A549 (cell line): ENCODE measurements at regions not wholly inside any gene's neighbourhood (a gene's known extent, or its start where the extent isn't known, plus 50 kb on each side); places are given as distances from the start of the nearest gene placed in this dataset.
A peak's percentile ranks its signal among the peaks of the same experiment; 100 is the strongest.

Source experiments
- ATAC-seq, 2 experiments: fragments of 200-7000 bp in 1 of 2; fragments of >200 bp in 1 of 2; cut with Nextera tagmentation in 1 of 2; cut with Tn5 transposase in 1 of 2; 3 replicates each; pipeline versions ENCODE4 v1.8.0 to v1.9.1; 2018 to 2020; ENCODE audit warnings: mild to moderate bottlenecking in 1 of 2, moderate library complexity in 1 of 2
- CTCF ChIA-PET: fragments of 300-600 bp; sonication (Branson Sonifier 250); formaldehyde crosslinking; extraction: SDS; loops from one replicate; lab custom pipeline; 2021; ENCODE audit warnings: antibody characterized with exemption, inconsistent platforms; lab: Yijun Ruan, JAX
- POLR2A ChIA-PET: fragments of 350-600 bp; formaldehyde crosslinking; extraction: SDS; loops from one replicate; lab custom pipeline; 2021; ENCODE audit warnings: antibody characterized with exemption, inconsistent platforms; lab: Yijun Ruan, JAX
- DNase-seq, 2 experiments: peaks; one replicate each; pipeline versions ENCODE4 v3.0.0 to v3.0.0-alpha.2; 2011 to 2016; ENCODE audit warnings: low read depth in 1 of 2, low spot score in 1 of 2
- FAIRE-seq: peaks from 2 replicates; lab custom pipeline; 2011; peaks lifted over from hg19 to GRCh38; lab: Jason Lieb, UNC
- H3K27ac ChIP-seq, 2 experiments: fragments of >200 bp; sonication (Bioruptor Twin); formaldehyde crosslinking; 3 replicates each; pipeline ENCODE4 v1.5.1; 2016 to 2017
- H3K4me1 ChIP-seq: fragments of >200 bp; sonication (Bioruptor Twin); formaldehyde crosslinking; 3 replicates; pipeline ENCODE4 v1.6.1; 2016
- H3K4me2 ChIP-seq: fragments of >200 bp; sonication (Bioruptor Twin); formaldehyde crosslinking; 3 replicates; pipeline ENCODE4 v1.6.1; 2016
- H3K4me3 ChIP-seq: fragments of >200 bp; sonication (Bioruptor Twin); formaldehyde crosslinking; 3 replicates; pipeline ENCODE4 v1.5.1; 2016
- H3K9me3 ChIP-seq: fragments of >200 bp; sonication (Bioruptor Twin); formaldehyde crosslinking; 3 replicates; pipeline ENCODE4 v1.6.1; 2016
- BCL3 ChIP-seq: fragments of >200 bp; sonication (Bioruptor Twin); formaldehyde crosslinking; IDR thresholded peaks from 3 replicates; pipeline ENCODE4 v1.6.1; 2016
- BHLHE40 ChIP-seq: IDR thresholded peaks from 2 replicates; pipeline ENCODE4 v1.6.1; 2012; ENCODE audit warnings: low read depth, low read length, inconsistent platforms
- CBX8 ChIP-seq: fragments of 200-600 bp; sonication (generic); IDR thresholded peaks from 2 replicates; pipeline ENCODE4 v1.6.1; 2016
- CEBPB ChIP-seq, 2 experiments: fragments of >200 bp in 1 of 2; sonication (Bioruptor Twin) in 1 of 2; formaldehyde crosslinking in 1 of 2; IDR thresholded peaks; 2 replicates each; pipeline ENCODE4 v1.6.1; 2012 to 2016
- EHF ChIP-seq: fragments of 250-450 bp; sonication (Bioruptor Pico); IDR thresholded peaks from 2 replicates; pipeline ENCODE4 v1.5.0; 2020; ENCODE audit warnings: mild to moderate bottlenecking
- EHMT2 ChIP-seq: fragments of 200-600 bp; sonication (generic); IDR thresholded peaks from 2 replicates; pipeline ENCODE4 v1.6.1; 2016; ENCODE audit warnings: antibody characterized with exemption, low read depth, mild to moderate bottlenecking, moderate library complexity
- EP300 ChIP-seq, 2 experiments: fragments of >200 bp; sonication (Bioruptor Twin); formaldehyde crosslinking; IDR thresholded peaks; 2 replicates in 1 of 2; 3 replicates in 1 of 2; pipeline ENCODE4 v1.6.1; 2016 to 2017
- ESRRA ChIP-seq: fragments of 150-350 bp; IDR thresholded peaks from 2 replicates; pipeline ENCODE4 v1.6.1; 2014; ENCODE audit warnings: mild to moderate bottlenecking, low read length, borderline replicate concordance
- FOSL2 ChIP-seq, 2 experiments: fragments of 450-650 bp in 1 of 2; fragments of >200 bp in 1 of 2; sonication (Bioruptor Twin) in 1 of 2; formaldehyde crosslinking; IDR thresholded peaks; 2 replicates each; pipeline versions ENCODE4 v1.5.0 to v1.6.1; 2016 to 2020; ENCODE audit warnings: mild to moderate bottlenecking in 1 of 2, moderate library complexity in 1 of 2
- FOXS1 ChIP-seq: fragments of 250-450 bp; sonication (Bioruptor Pico); IDR thresholded peaks from 2 replicates; pipeline ENCODE4 v1.5.0; 2020; ENCODE audit warnings: mild to moderate bottlenecking, moderate library complexity
- HEYL ChIP-seq: fragments of 250-450 bp; sonication (Bioruptor Pico); IDR thresholded peaks from 2 replicates; pipeline ENCODE4 v1.8.0; 2021; ENCODE audit warnings: mild to moderate bottlenecking, moderate library complexity
- HOXB13 ChIP-seq: fragments of 250-450 bp; sonication (Bioruptor Pico); IDR thresholded peaks from 2 replicates; pipeline ENCODE4 v1.5.0; 2020; ENCODE audit warnings: low read depth, mild to moderate bottlenecking, moderate library complexity
- JUNB ChIP-seq: fragments of >200 bp; sonication (Bioruptor Twin); formaldehyde crosslinking; IDR thresholded peaks from 2 replicates; pipeline ENCODE4 v1.6.1; 2016
- KDM1A ChIP-seq: fragments of 200-600 bp; sonication (generic); IDR thresholded peaks from 2 replicates; pipeline ENCODE4 v1.6.1; 2016; ENCODE audit warnings: low read depth, mild to moderate bottlenecking
- KDM5A ChIP-seq: fragments of 200-600 bp; sonication (generic); IDR thresholded peaks from 2 replicates; pipeline ENCODE4 v1.6.1; 2016; ENCODE audit warnings: antibody characterized with exemption, mild to moderate bottlenecking
- MAFK ChIP-seq: fragments of 450-650 bp; IDR thresholded peaks from 2 replicates; pipeline ENCODE4 v1.6.1; 2014; ENCODE audit not compliant: partially characterized antibody
- MAX ChIP-seq: IDR thresholded peaks from 2 replicates; pipeline ENCODE4 v1.6.1; 2012
- NFE2L2 ChIP-seq: fragments of 150-350 bp; conservative IDR thresholded peaks from 2 replicates; pipeline ENCODE4 v1.6.1; 2014; ENCODE audit warnings: low read length
- PBX3 ChIP-seq: IDR thresholded peaks from 2 replicates; pipeline ENCODE4 v1.6.1; 2012
- POLR2A ChIP-seq: IDR thresholded peaks from 2 replicates; pipeline ENCODE4 v1.6.1; 2012; ENCODE audit warnings: mild to moderate bottlenecking, low read length
- POLR2AphosphoS2 ChIP-seq: conservative IDR thresholded peaks from 2 replicates; pipeline ENCODE4 v1.6.1; 2012; ENCODE audit warnings: low read length, improper control_type of control experiment, inconsistent platforms
- RCOR1 ChIP-seq: fragments of 150-350 bp; IDR thresholded peaks from 2 replicates; pipeline ENCODE4 v1.6.1; 2014; ENCODE audit warnings: antibody characterized with exemption, low read length, low read depth
- TFCP2L1 ChIP-seq: fragments of 250-450 bp; sonication (Bioruptor Pico); IDR thresholded peaks from 2 replicates; pipeline ENCODE4 v1.5.0; 2021; ENCODE audit warnings: mild to moderate bottlenecking
- ZSCAN20 ChIP-seq: fragments of 250-450 bp; sonication (Bioruptor Pico); IDR thresholded peaks from 2 replicates; pipeline ENCODE4 v1.8.0; 2022; ENCODE audit warnings: mild to moderate bottlenecking, moderate library complexity
- WGBS: methylation state at CpG from one replicate; pipeline ENCODE4 v1.1.6; 2017; ENCODE audit errors: missing lambda C conversion rate; 5-methylcytosine and 5-hydroxymethylcytosine counted together

GRCh38 chr5:77885519-77885918, 109.4 kb upstream of the TBCA start:
- no peak for FAIRE-seq
- DNase-seq, result no peak
- ATAC-seq, result no peak

GRCh38 chr5:77882670-77883257, 106.6 kb upstream of the TBCA start:
- H3K4me1 ChIP-seq, result peaks cover 52% of the 10 kb centered on the region
- ChIA-PET POLR2A (no interaction called here), CTCF (interaction anchor here (0.7 to 2.7 kb wide), 5 partner anchors 9 to 100 kb away, joined by 3 to 9 read pairs (median 5); no protein-coding TSS in a partner anchor)
- no peak overlapping the region for H3K4me3 ChIP-seq
- WGBS, result 88% methylated on average over 6 of the region's 6 CpGs
- peak in 1 of 2 experiments; percentile 37; a peak in 2 of 6 replicates for ATAC-seq
- no peak for FAIRE-seq
- peak overlapping the region; percentile 77 to 86 for H3K27ac ChIP-seq
- no peaks in the 10 kb centered on the region for H3K9me3 ChIP-seq
- peak overlapping the region; percentile 43; the same call in 2 of the 3 replicates for H3K4me2 ChIP-seq
- TF ChIP-seq NFE2L2 (no peak), HEYL (CRISPR knock-in tag) (no peak), EHMT2 (no peak), ZSCAN20 (CRISPR knock-in tag) (no peak), CEBPB (IDR thresholded peaks at IDR 0.05) (peak in 1 of 2 experiments; percentile 56; a peak in 2 of 4 replicates), BHLHE40 (no peak), TFCP2L1 (CRISPR knock-in tag) (no peak), EP300 (IDR thresholded peaks at IDR 0.05) (peak; percentile 14 to 25; a peak in 2 of 5 replicates), JUNB (peak; percentile 5; the same call in 1 of the 2 replicates), FOSL2 (IDR thresholded peaks at IDR 0.05) (no peak), FOSL2 (CRISPR knock-in tag; IDR thresholded peaks at IDR 0.05) (0 out of 2 replicates have a peak, but pooled peaks have one; percentile 17)
- DNase-seq, result peak in 1 of 2 experiments; percentile 57

More at GRCh38 chr5:77885519-77885918, 109.4 kb upstream of the TBCA start:
- no peak overlapping the region for H3K4me2 ChIP-seq
- no peak overlapping the region for H3K4me3 ChIP-seq
- no peak for TF ChIP-seq HOXB13 (CRISPR knock-in tag)
- TF ChIP-seq ZSCAN20 (CRISPR knock-in tag), result no peak
- TF ChIP-seq ESRRA, result no peak
- no peak for TF ChIP-seq CBX8
- no peak for TF ChIP-seq POLR2AphosphoS2
- TF ChIP-seq NFE2L2, result no peak
- no peak for TF ChIP-seq BCL3
- TF ChIP-seq KDM1A, result no peak
- TF ChIP-seq PBX3, result no peak
- TF ChIP-seq RCOR1, result no peak
- no peak for TF ChIP-seq MAX
- no peak for TF ChIP-seq MAFK
- no peak for TF ChIP-seq EHF
- TF ChIP-seq FOXS1 (CRISPR knock-in tag), result no peak
- TF ChIP-seq POLR2A, result no peak
- no peak for TF ChIP-seq KDM5A
- TF ChIP-seq, all 56 proteins: peak for 0
- peak overlapping the region in 1 of 2 experiments; percentile 34; a peak in 1 of 6 replicates for H3K27ac ChIP-seq
- ChIA-PET CTCF (interaction anchor here (2.7 kb wide), 1 partner anchor 20 kb away, joined by 6 read pairs; no protein-coding TSS in a partner anchor), POLR2A (no interaction called here)
- H3K4me1 ChIP-seq, result peaks cover 28% of the 10 kb centered on the region
- 94% methylated on average over 4 of the region's 4 CpGs for WGBS
- no peaks in the 10 kb centered on the region for H3K9me3 ChIP-seq
